ENCODE measurements at regions not wholly inside any gene's neighbourhood (a gene's known extent, or its start where the extent isn't known, plus 50 kb on each side); places are given as distances from the start of the nearest gene placed in this dataset.

DNA sequence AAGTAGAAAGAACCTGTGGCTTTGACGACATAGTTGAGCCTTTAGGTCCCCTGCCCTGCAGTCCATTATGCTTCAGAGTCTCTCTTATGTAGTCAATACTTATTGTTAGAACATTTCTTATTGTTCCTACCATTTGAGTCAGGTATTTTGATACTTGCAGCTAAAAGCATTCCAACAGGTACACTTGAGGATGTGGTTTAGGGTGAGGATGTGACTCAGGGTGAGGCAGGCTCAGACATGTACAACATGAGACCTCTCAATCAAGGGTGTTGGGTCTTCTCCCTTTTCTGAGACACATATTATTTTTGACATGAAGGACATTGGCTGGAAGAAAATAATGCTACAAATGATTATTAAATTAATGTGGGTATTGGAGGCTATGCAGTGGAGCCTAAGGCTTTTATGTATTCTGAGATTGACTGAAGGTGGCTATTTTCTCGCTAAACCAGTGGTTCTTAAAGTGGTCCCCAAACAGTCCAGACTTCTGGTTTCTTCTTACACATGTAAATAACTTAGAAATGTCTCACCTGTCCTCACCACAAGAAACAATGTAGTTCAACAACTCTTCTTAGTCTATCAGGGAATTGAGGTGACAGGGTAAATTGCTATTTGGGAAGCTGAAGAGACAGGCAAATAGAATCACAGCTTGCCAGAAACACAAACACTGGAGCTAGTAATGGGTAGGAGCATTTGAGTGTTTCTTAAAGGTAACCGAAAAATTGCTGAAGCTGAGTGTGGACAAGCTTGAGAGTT, 135.5 kb upstream of the ZPLD1 start:
- Histone ChIP-seq H3K27ac (ENCODE audit: low read length) (no peak overlapping the region), H3K79me2 (ENCODE audit: low read length) (no peaks in the 10 kb centered on the region), H3K4me3 (ENCODE audit: low read length) (no peak overlapping the region), H3K27me3 (ENCODE audit: low read depth, low read length) (no peaks in the 10 kb centered on the region), H3K9me3 (ENCODE audit: insufficient read depth, low read length) (no peaks in the 10 kb centered on the region), H3K36me3 (replicated peaks; ENCODE audit: low read depth, low read length) (no peaks in the 10 kb centered on the region), H4K20me1 (ENCODE audit: insufficient read depth, low read length) (no peaks in the 10 kb centered on the region), H3K9ac (ENCODE audit: low read length) (no peak overlapping the region), H2AFZ (ENCODE audit: low read depth, low read length) (no peak overlapping the region), H3K4me1 (ENCODE audit: low read length) (no peaks in the 10 kb centered on the region), H3K4me2 (ENCODE audit: low read length) (no peak overlapping the region)
- TF ChIP-seq, protein P1, sequence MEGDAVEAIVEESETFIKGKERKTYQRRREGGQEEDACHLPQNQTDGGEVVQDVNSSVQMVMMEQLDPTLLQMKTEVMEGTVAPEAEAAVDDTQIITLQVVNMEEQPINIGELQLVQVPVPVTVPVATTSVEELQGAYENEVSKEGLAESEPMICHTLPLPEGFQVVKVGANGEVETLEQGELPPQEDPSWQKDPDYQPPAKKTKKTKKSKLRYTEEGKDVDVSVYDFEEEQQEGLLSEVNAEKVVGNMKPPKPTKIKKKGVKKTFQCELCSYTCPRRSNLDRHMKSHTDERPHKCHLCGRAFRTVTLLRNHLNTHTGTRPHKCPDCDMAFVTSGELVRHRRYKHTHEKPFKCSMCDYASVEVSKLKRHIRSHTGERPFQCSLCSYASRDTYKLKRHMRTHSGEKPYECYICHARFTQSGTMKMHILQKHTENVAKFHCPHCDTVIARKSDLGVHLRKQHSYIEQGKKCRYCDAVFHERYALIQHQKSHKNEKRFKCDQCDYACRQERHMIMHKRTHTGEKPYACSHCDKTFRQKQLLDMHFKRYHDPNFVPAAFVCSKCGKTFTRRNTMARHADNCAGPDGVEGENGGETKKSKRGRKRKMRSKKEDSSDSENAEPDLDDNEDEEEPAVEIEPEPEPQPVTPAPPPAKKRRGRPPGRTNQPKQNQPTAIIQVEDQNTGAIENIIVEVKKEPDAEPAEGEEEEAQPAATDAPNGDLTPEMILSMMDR (IDR thresholded peaks at IDR 0.05; ENCODE audit: low read depth, low read length): no peak
- TF ChIP-seq EZH2phosphoT487 (IDR thresholded peaks at IDR 0.05; ENCODE audit: low read depth): no peak

DNA sequence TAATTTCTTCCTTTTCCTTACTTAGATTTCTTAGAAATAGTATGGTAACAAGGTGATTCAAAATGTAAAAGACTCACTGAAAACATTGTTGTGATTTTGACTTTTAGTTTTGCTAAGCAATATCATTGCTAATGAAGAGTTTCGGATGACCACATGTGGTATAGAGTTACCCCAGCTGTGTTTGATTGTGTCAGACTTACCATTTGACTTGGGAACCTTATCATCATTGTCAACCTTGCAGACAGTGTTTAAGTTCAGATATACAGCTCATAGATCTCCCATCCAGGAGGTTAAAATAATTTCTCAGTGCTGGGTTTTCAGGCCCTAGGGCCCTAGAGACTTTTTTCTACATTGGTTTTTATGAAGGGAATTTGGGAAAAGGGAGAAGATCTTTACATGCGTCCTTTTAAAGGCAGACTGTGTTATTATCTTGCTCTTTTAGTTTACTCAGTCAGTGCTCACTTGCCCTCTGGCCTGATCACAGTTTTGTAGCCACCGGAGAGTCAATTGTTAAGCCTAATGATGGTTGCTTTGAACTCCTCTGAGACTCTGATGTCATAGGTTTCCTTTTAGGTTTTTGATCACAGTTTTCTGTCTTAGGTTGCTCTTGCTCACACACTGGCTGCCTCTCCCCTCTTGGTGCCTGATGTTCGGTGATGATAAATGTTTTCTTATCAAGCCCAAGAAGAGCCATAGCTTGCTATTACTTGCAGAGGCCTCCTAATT, 133.5 kb upstream of the ZPLD1 start:
- no peak overlapping the region for H3K27ac ChIP-seq (ENCODE audit: low read length)
- TF ChIP-seq EZH2phosphoT487 (IDR thresholded peaks at IDR 0.05; ENCODE audit: low read depth): no peak
- TF ChIP-seq, protein P1 (IDR thresholded peaks at IDR 0.05; ENCODE audit: low read depth, low read length): no peak
- no peak overlapping the region for H3K4me2 ChIP-seq (ENCODE audit: low read length)
- no peak overlapping the region for H3K9ac ChIP-seq (ENCODE audit: low read length)
- no peaks in the 10 kb centered on the region for H3K79me2 ChIP-seq (ENCODE audit: low read length)
- H3K4me3 ChIP-seq (ENCODE audit: low read length): no peak overlapping the region
- no peaks in the 10 kb centered on the region for H3K4me1 ChIP-seq (ENCODE audit: low read length)
- no peak overlapping the region for H2AFZ ChIP-seq (ENCODE audit: low read depth, low read length)
- no peaks in the 10 kb centered on the region for H3K36me3 ChIP-seq (replicated peaks; ENCODE audit: low read depth, low read length)
- H3K27me3 ChIP-seq (ENCODE audit: low read depth, low read length): no peaks in the 10 kb centered on the region
- H3K9me3 ChIP-seq (ENCODE audit: insufficient read depth, low read length): no peaks in the 10 kb centered on the region
- H4K20me1 ChIP-seq (ENCODE audit: insufficient read depth, low read length): no peaks in the 10 kb centered on the region

DNA sequence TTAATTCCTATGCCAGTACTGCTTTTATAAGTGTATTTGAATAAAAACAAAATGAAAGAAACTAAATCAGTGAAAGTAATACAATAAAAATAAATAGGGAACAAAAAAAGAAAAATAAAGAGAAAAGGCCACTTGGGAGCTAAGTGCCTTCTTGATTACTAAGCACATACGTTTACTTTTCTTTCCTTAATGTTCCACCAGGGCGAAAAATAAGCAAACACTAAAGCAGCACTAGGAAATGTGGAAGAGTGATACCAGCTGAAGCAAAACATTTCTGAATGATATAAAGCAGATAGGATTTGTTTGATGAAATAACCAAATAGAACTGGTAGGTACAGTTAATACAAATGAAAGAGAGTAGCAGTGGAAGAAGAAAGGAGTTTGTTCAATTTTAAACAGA, 132.8 kb upstream of the ZPLD1 start:
- Histone ChIP-seq H3K4me1 (ENCODE audit: low read length) (no peaks in the 10 kb centered on the region), H3K9ac (ENCODE audit: low read length) (no peak overlapping the region), H3K36me3 (replicated peaks; ENCODE audit: low read depth, low read length) (no peaks in the 10 kb centered on the region), H3K4me3 (ENCODE audit: low read length) (no peak overlapping the region), H3K27ac (ENCODE audit: low read length) (no peak overlapping the region), H4K20me1 (ENCODE audit: insufficient read depth, low read length) (no peaks in the 10 kb centered on the region), H3K27me3 (ENCODE audit: low read depth, low read length) (no peaks in the 10 kb centered on the region), H3K4me2 (ENCODE audit: low read length) (no peak overlapping the region), H3K79me2 (ENCODE audit: low read length) (no peaks in the 10 kb centered on the region), H3K9me3 (ENCODE audit: insufficient read depth, low read length) (no peaks in the 10 kb centered on the region), H2AFZ (ENCODE audit: low read depth, low read length) (no peak overlapping the region)
- TF ChIP-seq EZH2phosphoT487 (IDR thresholded peaks at IDR 0.05; ENCODE audit: low read depth): no peak
- TF ChIP-seq, protein P1 (IDR thresholded peaks at IDR 0.05; ENCODE audit: low read depth, low read length): no peak

DNA sequence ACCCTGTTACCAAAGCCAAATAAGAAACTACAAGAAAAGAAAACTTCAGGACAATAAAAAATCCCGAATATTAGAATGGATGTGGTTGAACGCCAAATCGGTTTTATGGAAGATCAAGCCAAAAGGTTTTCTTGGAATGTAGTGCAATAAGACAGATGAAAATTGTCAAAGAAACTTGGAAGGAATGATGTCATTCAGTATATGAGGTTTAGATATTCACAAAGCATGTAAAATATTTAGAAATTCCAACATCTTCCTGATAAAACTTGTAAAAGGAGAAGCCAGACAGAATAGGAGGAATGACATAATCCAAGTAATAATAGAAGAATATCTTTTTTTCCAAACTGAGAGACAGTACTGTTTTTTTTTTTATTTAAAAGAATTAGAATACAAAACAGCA, 130.3 kb upstream of the ZPLD1 start:
- Histone ChIP-seq H4K20me1 (ENCODE audit: insufficient read depth, low read length) (no peaks in the 10 kb centered on the region), H3K27me3 (ENCODE audit: low read depth, low read length) (no peaks in the 10 kb centered on the region), H3K4me2 (ENCODE audit: low read length) (no peak overlapping the region), H2AFZ (ENCODE audit: low read depth, low read length) (no peak overlapping the region), H3K79me2 (ENCODE audit: low read length) (no peaks in the 10 kb centered on the region), H3K4me1 (ENCODE audit: low read length) (no peaks in the 10 kb centered on the region), H3K9ac (ENCODE audit: low read length) (no peak overlapping the region), H3K9me3 (ENCODE audit: insufficient read depth, low read length) (no peaks in the 10 kb centered on the region), H3K4me3 (ENCODE audit: low read length) (no peak overlapping the region), H3K27ac (ENCODE audit: low read length) (no peak overlapping the region), H3K36me3 (replicated peaks; ENCODE audit: low read depth, low read length) (no peaks in the 10 kb centered on the region)
- TF ChIP-seq EZH2phosphoT487 (IDR thresholded peaks at IDR 0.05; ENCODE audit: low read depth): no peak
- TF ChIP-seq, protein P1 (IDR thresholded peaks at IDR 0.05; ENCODE audit: low read depth, low read length): no peak
